Lower leg skin (tissue), 3 donors: ENCODE measurements at regions not wholly inside any gene's neighbourhood (a gene's known extent, or its start where the extent isn't known, plus 50 kb on each side); places are given as distances from the start of the nearest gene placed in this dataset.

Experiments used
- POLR2A ChIP-seq, 2 donors: fragments of 450-650 bp; IDR thresholded peaks; one replicate each; pipeline ENCODE4 v1.6.1; 2016 to 2017; ENCODE audit warnings: antibody characterized with exemption in 2 of 2, mild to moderate bottlenecking in 1 of 2, moderate library complexity in 1 of 2
- TF ChIP-seq, protein P1 (sequence below), 3 donors: fragments of 450-650 bp; IDR thresholded peaks; one replicate each; pipeline ENCODE4 v1.5.1; 2016; ENCODE audit warnings: antibody characterized with exemption in 3 of 3, mild to moderate bottlenecking in 3 of 3, moderate library complexity in 2 of 3

- TF ChIP-seq, protein P1, sequence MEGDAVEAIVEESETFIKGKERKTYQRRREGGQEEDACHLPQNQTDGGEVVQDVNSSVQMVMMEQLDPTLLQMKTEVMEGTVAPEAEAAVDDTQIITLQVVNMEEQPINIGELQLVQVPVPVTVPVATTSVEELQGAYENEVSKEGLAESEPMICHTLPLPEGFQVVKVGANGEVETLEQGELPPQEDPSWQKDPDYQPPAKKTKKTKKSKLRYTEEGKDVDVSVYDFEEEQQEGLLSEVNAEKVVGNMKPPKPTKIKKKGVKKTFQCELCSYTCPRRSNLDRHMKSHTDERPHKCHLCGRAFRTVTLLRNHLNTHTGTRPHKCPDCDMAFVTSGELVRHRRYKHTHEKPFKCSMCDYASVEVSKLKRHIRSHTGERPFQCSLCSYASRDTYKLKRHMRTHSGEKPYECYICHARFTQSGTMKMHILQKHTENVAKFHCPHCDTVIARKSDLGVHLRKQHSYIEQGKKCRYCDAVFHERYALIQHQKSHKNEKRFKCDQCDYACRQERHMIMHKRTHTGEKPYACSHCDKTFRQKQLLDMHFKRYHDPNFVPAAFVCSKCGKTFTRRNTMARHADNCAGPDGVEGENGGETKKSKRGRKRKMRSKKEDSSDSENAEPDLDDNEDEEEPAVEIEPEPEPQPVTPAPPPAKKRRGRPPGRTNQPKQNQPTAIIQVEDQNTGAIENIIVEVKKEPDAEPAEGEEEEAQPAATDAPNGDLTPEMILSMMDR (IDR thresholded peaks at IDR 0.05), result no peak
- TF ChIP-seq POLR2A (IDR thresholded peaks at IDR 0.05), result no peak
Observed at GRCh38 chr4:19940861-19941260, 310.8 kb upstream of the SLIT2 start.
